HG03571 (cell line): ENCODE measurements at regions not wholly inside any gene's neighbourhood (a gene's known extent, or its start where the extent isn't known, plus 50 kb on each side); places are given as distances from the start of the nearest gene placed in this dataset.

Experiments used
- ATAC-seq: cut with Tn5 transposase; IDR thresholded peaks from one replicate; pipeline ENCODE4 v1.9.1; 2021; ENCODE audit not compliant: unreplicated experiment

DNA sequence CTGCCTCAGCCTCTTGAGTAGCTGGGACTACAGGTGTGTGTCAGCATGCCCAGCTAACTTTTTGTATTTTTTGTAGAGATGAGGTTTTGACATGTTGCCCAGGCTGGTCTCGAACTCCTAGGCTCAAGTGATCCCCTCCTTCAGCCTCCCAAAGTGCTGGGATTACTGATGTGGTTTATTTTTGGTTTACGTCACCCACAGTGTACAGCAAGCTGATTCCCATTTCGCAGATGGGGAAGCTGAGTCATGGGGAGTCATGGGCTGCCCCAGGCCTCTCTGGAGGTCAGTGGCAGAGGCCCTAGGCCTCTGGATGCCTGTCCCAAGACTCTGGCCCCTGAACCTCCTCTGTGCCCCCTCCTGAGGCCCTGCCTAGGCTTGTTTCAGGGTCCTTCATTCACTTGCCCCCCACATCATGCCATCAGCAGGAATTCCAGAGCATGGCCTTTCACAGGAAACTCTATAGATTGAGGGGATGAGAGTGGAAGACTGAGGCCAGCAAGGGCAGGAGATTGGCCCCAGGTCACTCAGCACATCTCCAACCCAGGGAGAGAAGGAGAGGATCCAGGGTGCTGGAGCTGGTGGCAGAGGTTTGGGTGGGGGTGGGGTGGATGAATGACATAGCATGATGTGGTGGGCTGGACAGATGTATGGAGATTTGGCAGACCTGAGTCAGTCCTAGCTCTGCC lies 266.0 kb downstream of the PTPRU start:
- ATAC-seq = no peak

- ATAC-seq = no peak
Measured at GRCh38 chr1:29501227-29501976, 265.1 kb downstream of the PTPRU start.

GRCh38 chr1:29500651-29501050 lies 264.3 kb downstream of the PTPRU start:
- ATAC-seq = no peak

- ATAC-seq = no peak
Measured at GRCh38 chr1:29500041-29500440, 263.7 kb downstream of the PTPRU start.

DNA sequence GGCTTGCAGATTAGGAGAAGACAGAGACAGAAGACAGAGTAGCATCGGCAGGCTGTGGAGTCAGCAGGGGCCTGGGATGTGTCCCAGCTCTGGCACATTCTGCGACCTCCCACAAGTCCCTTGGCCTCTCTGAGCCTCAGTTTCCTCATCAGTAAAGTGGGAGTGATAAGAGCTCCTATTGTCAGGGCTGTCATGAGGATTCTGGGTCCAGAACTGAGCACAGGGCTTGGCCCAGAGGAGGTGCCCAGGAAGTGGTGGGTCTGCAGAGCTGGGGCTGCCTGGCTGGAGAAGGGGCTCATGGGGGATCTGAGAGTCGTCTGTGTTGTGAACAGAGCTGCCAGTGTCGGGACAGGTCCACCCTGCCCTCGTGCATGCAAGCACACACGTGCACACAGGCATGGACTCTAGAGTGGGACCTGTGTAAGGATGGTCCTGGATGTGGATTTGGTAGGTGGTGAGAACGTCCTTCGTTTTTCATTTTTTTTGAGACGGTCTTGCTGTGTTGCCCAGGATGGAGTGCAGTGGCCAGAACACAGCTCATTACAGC lies 262.9 kb downstream of the PTPRU start:
- ATAC-seq = no peak

DNA sequence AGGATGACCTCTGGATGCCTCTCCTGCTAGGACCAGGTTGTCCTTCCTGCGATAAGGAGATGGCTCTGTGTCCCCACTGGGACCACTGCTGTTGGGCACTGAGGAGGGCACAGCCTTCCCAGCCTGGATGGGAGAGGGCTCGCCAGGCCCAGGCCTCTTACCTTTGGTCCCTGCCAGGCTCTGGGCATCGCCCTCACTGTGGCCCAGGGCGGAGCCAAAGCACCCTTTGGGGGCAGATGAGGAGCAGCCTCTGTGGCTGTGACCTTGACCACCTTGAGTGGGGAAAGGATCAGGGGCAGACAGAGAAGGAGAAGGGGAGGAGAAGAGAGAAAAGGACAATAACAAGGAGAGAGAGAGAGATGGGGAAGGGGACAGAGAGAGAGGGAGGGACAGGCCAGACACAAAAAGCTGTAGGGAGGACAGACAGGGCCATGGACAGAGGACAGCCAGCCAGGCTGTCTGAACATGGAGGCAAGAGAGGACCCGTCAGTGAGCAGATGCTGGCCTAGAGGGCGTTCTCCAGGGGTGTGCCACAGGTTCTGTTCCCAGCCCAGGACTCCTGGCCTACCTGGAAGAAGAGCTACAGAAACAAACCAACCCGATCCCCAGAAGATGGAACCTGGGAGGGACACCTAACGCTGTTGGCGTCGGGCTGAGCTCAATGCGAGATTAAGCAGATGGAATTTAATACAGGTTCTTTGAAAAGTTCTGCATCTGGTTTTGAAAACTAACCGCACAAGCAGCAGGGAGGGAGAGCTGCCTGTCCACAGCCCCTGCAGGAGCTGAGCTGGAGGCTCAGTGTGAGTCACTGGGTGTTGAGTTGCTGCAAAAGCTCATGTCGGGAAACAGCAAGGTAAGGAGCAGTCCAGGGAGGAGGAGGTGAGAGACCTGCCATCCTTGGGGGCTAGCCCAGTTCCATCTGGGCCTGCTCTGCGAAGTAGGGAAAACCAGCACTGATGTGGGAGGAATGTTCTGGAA lies 262.1 kb downstream of the PTPRU start:
- ATAC-seq = no peak

GRCh38 chr1:29497395-29498125 lies 261.2 kb downstream of the PTPRU start:
- ATAC-seq = no peak

DNA sequence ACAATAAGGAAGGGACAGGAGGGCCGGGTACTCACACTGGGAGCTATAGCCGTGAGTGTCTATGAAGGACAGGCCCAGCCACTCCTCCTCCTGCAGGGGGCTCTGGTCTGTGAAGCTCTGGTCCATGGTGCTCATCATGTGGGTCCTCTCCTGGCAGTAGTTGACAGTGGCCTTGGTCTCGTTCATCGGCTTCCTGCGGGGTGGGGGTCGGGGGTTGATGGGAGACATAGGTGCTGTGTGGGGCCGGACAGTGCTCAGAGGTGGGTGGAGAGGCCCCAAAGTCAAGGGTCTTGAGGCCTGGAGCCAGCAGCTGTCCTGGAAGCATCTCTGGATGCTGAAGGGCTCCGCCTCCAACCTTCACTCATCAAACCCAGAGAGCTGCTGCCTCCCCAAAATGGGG lies 260.4 kb downstream of the PTPRU start:
- no peak for ATAC-seq

DNA sequence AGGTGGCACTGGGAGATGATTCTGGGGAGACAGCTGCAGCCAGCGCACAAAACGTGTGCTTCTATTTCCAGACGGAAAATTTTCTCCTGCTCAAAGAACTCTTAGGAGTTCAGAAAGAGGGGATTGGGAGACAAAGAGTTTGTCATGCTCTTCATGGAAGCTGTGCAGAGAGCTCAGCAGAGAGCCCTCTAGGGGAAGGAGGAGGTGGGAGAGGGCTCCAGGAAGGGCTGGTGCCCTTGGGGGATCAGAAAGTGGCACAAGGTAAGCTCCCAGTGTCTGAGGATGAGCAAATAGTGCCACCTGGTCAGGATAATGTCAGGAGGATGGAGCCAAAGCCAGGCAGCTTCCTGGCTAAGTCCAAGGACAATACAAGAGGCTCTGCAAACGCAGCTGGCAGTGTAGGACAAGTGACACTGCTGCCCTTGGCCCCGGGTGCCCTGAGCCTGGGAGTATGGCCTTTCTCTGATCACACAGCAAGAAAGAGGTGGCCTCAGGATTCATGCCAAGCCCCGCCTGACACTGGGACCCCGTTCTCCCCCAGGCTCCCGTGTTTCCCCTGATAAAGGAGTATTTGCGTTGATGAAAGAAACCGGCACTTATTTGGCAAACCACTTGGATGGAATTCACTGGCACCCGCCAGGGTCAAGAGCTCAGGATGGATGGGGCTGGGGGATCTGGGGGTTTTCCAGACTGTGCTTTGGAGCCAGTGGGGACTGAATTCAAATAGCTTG lies 254.0 kb downstream of the PTPRU start:
- no peak for ATAC-seq

- ATAC-seq = no peak
Measured at GRCh38 chr1:29489471-29489870, 253.1 kb downstream of the PTPRU start.

- ATAC-seq = no peak
Measured at GRCh38 chr1:29488794-29489311, 252.5 kb downstream of the PTPRU start.

GRCh38 chr1:29488086-29488793 lies 251.9 kb downstream of the PTPRU start:
- no peak for ATAC-seq

GRCh38 chr1:29487291-29487690 lies 251.0 kb downstream of the PTPRU start:
- no peak for ATAC-seq

DNA sequence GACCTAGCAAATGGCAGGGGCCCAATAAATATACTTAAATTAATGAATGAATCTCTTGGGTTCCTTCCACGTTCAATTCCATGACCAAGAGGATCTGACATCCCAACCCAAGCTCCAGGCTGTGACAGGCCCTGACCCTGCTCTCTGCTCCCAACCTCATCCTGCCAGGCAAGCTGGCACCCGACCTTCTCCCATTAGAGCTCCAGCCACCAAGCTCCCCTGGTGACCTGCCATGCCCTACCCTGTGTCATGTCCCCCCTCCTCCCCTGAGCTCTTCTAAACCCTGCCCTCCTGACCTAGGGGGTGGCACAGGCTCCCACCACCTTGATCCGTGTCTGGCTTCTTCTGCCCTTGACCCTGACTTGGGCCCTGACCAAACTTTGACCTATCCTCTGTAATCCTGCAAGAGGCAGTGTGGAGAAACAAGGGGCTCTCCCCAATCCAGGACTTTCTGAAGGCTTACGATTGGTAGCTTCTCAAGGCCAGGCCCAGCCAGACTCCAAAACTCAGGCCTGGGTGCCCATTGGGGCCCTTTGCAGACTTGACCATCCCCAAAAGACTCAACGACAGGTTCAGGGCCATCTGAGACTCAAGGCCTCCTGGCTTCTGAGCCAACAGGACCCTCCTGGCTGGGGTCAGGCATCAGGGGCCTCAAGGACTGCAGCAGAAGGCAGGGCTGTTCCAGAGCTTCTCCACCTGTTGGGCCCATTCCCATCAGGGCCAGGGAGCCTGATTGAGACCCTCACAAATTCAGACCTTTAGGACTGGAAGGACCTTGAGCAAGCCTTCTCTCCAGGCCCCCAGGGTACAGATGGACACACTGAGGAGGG lies 249.0 kb downstream of the PTPRU start:
- ATAC-seq = no peak

DNA sequence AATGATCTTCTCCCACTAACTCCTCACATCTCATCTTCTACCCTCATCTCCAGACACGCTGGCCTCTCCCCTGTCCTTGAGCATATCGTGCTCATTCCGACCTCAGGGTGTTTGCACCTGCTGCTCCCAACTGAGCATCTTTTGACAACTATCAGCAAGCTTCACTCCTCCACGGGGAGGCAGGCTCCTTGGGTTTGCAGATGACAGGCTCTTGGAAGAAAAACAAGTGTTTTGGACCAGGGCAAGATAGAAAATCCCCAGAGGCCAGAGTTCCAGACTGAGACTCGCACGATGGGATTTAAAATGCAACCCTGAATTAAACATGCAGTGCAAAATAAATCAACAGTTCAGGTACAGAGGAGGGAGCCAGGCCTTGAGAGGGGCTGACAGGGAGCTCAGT lies 246.7 kb downstream of the PTPRU start:
- ATAC-seq = no peak

- ATAC-seq = no peak
Measured at GRCh38 chr1:29482064-29482463, 245.7 kb downstream of the PTPRU start.

DNA sequence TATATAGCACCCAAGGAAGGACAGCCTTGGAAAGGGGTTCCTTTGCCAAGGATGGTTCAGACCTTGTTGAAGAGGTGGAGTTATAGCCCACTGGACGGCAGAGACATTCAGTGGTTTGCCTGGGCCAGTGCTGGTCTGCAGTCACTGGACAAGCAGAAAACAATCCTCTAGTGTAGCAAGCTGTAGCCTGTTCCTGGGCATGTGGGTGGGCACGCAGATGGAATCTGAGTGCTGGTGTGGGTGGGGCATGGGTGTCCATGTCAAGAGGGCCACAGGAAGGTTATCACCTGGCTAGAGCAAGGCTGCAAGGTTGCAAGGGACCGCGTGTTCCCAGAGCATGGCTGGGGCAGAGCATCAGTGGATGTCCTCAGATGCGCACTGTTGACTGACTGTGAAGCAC lies 244.7 kb downstream of the PTPRU start:
- ATAC-seq = no peak

GRCh38 chr1:29478879-29479278 lies 242.6 kb downstream of the PTPRU start:
- no peak for ATAC-seq
